CD4-positive, alpha-beta T cell treated with Interferon gamma for 1 hour (primary cell): ENCODE measurements at regions not wholly inside any gene's neighbourhood (a gene's known extent, or its start where the extent isn't known, plus 50 kb on each side); places are given as distances from the start of the nearest gene placed in this dataset.
"Not testable (repeated sequence)": the region's sequence is repeated elsewhere in the genome, so short reads cannot be mapped to it uniquely, and the experiment has no call there.

Experiments
- DNase-seq: peaks from one replicate; pipeline ENCODE4 v3.0.0-alpha.2; 2020

DNA sequence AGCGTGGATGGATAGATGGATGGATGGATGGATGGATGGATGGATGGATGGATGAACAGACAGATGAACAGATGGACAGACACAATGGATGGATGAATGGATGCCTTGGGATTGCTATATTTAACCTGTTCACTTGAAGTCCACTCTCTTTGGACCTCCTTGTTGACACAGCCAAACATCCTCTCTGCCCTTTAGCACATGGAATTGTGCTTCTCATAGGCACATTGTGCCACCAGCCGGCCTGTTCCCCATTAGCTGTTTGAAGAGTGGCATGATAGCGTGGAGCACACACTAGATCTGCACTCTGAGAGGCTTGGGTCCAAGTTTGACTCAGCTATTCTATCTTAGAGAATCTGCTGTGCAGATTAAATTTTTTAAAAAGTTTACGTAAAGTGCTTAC is 56.9 kb upstream of the GSC start:
- no peak for DNase-seq

DNA sequence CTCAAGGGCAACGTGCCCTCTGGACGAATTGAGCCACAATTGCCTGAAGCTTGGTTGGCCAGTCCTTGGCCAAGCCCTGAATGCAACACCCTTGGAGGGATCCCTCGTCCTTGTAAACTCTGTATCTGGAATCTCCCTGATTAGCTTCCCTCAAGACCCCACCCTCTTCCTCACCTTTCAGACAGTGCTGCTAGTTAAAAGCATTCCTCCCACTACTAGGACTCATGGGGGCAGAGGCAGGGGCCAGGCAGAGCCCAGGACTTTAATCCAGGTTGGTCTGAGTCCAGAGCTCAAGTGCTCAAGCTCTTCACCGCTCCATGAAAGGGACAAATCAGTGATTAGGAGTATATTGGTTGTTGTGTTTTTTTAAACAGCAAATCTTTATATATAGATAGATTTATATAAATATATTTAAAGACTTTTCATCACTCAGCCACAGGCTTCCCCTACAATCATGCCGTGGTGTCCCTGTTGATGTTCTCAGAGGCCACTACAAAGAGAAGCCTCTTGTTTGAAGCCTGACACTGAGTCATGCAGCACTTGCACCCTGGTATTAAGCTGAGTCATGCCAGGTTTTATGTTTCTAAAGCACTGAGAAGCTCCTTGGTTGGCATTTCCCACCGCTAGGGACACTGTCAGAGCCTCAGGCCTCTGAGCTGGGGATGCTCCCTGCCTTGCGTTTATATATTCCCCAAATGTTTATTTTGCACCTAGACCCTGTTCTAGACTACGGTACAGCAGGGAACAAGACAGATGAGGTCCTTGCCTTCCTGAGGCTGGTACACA is 53.8 kb upstream of the GSC start:
- DNase-seq, result no peak

DNA sequence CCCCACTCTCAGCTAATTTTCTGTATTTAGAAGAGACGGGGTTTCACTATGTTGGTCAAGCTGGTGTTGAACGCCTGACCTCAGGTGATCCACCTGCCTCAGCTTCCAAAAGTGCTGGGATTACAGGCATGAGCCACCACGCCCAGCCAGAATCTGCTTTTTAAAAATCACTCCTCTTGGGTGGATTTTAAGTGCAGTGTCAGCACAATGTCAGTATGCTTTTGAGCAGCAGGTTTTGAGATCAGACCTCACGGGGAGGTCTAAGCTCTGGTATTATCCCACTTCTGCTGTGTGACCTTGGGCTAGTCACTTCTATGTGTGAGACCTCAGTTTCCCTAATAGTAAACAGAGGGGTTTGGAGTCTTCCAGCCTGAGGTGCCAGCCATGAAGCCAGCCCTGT is 51.8 kb upstream of the GSC start:
- no peak for DNase-seq

DNA sequence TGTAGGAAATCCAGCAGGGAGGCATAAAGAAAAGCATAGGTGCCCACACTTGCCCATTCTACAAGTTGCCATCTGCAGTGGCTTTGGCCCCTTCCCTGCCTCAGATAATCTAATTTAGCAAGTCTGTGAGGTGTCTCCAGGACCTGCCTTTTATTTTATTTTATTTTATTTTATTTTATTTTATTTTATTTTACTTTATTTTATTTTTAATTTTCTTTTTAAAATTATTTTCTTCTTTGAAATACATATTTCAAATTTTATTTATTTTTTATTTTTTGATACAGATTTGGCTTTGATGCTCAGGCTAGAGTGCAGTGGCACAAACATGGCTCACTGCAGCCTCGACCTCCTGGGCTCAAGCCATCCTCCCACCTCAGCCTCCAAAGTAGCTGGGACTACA is 51.0 kb upstream of the GSC start:
- not testable (repeated sequence) for DNase-seq
